ENCODE measurements at regions not wholly inside any gene's neighbourhood (a gene's known extent, or its start where the extent isn't known, plus 50 kb on each side); places are given as distances from the start of the nearest gene placed in this dataset.

DNA sequence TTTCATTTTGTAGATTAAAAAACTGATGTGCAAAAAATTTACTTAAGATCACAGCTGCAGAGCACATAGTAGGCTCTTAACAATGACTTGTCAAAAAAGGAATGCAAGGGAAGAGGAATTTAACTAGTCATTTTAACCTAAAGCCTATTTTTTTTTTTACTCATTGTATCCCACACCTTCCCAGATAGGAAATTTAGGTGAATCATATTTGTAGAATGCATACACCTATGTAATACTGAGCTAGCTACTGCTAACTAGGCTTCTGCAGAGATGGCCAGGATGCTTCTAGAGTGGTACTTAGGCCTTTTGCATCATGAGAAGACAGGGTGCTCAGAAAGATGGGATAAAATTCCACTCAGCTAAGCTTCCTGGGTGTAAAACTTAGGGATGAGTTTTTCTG is 387.3 kb downstream of the AASDHPPT start:
- TF ChIP-seq ZNF75A (CRISPR knock-in tag; IDR thresholded peaks at IDR 0.05) (no peak), NFE2L1 (tag; IDR thresholded peaks at IDR 0.05; ENCODE audit: borderline replicate concordance, low read depth) (no peak), MXI1 (IDR thresholded peaks at IDR 0.05; ENCODE audit: low read depth, low read length) (no peak), SP2 (IDR thresholded peaks at IDR 0.05; ENCODE audit: extremely low read depth, low read depth, low read length, poor library complexity, severe bottlenecking) (no peak), CEBPB (tag; IDR thresholded peaks at IDR 0.05) (no peak), ZBTB8A (IDR thresholded peaks at IDR 0.05; ENCODE audit: partially characterized antibody) (no peak), ZNF589 (CRISPR knock-in tag; IDR thresholded peaks at IDR 0.05; ENCODE audit: low read depth) (no peak), SMAD3 (CRISPR knock-in tag; conservative IDR thresholded peaks at IDR 0.05) (no peak), U2AF2 (optimal IDR thresholded peaks at IDR 0.05; ENCODE audit: low read depth, low read length) (no peak), RFX5 (IDR thresholded peaks at IDR 0.05; ENCODE audit: low read depth, low read length) (no peak)
- TF ChIP-seq, protein P1, sequence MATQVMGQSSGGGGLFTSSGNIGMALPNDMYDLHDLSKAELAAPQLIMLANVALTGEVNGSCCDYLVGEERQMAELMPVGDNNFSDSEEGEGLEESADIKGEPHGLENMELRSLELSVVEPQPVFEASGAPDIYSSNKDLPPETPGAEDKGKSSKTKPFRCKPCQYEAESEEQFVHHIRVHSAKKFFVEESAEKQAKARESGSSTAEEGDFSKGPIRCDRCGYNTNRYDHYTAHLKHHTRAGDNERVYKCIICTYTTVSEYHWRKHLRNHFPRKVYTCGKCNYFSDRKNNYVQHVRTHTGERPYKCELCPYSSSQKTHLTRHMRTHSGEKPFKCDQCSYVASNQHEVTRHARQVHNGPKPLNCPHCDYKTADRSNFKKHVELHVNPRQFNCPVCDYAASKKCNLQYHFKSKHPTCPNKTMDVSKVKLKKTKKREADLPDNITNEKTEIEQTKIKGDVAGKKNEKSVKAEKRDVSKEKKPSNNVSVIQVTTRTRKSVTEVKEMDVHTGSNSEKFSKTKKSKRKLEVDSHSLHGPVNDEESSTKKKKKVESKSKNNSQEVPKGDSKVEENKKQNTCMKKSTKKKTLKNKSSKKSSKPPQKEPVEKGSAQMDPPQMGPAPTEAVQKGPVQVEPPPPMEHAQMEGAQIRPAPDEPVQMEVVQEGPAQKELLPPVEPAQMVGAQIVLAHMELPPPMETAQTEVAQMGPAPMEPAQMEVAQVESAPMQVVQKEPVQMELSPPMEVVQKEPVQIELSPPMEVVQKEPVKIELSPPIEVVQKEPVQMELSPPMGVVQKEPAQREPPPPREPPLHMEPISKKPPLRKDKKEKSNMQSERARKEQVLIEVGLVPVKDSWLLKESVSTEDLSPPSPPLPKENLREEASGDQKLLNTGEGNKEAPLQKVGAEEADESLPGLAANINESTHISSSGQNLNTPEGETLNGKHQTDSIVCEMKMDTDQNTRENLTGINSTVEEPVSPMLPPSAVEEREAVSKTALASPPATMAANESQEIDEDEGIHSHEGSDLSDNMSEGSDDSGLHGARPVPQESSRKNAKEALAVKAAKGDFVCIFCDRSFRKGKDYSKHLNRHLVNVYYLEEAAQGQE (IDR thresholded peaks at IDR 0.05; ENCODE audit: borderline replicate concordance), result no peak
- TF ChIP-seq, protein P1 (CRISPR knock-in tag; IDR thresholded peaks at IDR 0.05; ENCODE audit: low read depth), result no peak
- TF ChIP-seq, protein P2, sequence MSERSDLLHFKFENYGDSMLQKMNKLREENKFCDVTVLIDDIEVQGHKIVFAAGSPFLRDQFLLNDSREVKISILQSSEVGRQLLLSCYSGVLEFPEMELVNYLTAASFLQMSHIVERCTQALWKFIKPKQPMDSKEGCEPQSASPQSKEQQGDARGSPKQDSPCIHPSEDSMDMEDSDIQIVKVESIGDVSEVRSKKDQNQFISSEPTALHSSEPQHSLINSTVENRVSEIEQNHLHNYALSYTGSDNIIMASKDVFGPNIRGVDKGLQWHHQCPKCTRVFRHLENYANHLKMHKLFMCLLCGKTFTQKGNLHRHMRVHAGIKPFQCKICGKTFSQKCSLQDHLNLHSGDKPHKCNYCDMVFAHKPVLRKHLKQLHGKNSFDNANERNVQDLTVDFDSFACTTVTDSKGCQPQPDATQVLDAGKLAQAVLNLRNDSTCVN (CRISPR knock-in tag; IDR thresholded peaks at IDR 0.05), result no peak
- TF ChIP-seq, protein P3, sequence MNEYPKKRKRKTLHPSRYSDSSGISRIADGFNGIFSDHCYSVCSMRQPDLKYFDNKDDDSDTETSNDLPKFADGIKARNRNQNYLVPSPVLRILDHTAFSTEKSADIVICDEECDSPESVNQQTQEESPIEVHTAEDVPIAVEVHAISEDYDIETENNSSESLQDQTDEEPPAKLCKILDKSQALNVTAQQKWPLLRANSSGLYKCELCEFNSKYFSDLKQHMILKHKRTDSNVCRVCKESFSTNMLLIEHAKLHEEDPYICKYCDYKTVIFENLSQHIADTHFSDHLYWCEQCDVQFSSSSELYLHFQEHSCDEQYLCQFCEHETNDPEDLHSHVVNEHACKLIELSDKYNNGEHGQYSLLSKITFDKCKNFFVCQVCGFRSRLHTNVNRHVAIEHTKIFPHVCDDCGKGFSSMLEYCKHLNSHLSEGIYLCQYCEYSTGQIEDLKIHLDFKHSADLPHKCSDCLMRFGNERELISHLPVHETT (CRISPR knock-in tag; conservative IDR thresholded peaks at IDR 0.05 in 1 of 2, IDR thresholded peaks at IDR 0.05 in 1 of 2), result no peak
- TF ChIP-seq, protein P4, sequence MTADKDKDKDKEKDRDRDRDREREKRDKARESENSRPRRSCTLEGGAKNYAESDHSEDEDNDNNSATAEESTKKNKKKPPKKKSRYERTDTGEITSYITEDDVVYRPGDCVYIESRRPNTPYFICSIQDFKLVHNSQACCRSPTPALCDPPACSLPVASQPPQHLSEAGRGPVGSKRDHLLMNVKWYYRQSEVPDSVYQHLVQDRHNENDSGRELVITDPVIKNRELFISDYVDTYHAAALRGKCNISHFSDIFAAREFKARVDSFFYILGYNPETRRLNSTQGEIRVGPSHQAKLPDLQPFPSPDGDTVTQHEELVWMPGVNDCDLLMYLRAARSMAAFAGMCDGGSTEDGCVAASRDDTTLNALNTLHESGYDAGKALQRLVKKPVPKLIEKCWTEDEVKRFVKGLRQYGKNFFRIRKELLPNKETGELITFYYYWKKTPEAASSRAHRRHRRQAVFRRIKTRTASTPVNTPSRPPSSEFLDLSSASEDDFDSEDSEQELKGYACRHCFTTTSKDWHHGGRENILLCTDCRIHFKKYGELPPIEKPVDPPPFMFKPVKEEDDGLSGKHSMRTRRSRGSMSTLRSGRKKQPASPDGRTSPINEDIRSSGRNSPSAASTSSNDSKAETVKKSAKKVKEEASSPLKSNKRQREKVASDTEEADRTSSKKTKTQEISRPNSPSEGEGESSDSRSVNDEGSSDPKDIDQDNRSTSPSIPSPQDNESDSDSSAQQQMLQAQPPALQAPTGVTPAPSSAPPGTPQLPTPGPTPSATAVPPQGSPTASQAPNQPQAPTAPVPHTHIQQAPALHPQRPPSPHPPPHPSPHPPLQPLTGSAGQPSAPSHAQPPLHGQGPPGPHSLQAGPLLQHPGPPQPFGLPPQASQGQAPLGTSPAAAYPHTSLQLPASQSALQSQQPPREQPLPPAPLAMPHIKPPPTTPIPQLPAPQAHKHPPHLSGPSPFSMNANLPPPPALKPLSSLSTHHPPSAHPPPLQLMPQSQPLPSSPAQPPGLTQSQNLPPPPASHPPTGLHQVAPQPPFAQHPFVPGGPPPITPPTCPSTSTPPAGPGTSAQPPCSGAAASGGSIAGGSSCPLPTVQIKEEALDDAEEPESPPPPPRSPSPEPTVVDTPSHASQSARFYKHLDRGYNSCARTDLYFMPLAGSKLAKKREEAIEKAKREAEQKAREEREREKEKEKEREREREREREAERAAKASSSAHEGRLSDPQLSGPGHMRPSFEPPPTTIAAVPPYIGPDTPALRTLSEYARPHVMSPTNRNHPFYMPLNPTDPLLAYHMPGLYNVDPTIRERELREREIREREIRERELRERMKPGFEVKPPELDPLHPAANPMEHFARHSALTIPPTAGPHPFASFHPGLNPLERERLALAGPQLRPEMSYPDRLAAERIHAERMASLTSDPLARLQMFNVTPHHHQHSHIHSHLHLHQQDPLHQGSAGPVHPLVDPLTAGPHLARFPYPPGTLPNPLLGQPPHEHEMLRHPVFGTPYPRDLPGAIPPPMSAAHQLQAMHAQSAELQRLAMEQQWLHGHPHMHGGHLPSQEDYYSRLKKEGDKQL (CRISPR knock-in tag; IDR thresholded peaks at IDR 0.05; ENCODE audit: borderline replicate concordance), result no peak

All from K562 (cell line).